HG02852 (cell line): ENCODE measurements at regions not wholly inside any gene's neighbourhood (a gene's known extent, or its start where the extent isn't known, plus 50 kb on each side); places are given as distances from the start of the nearest gene placed in this dataset.

ENCODE experiments used
- ATAC-seq: cut with Tn5 transposase; IDR thresholded peaks from one replicate; pipeline ENCODE4 v1.9.1; 2021; ENCODE audit warnings: mild to moderate bottlenecking, moderate library complexity; ENCODE audit not compliant: unreplicated experiment

DNA sequence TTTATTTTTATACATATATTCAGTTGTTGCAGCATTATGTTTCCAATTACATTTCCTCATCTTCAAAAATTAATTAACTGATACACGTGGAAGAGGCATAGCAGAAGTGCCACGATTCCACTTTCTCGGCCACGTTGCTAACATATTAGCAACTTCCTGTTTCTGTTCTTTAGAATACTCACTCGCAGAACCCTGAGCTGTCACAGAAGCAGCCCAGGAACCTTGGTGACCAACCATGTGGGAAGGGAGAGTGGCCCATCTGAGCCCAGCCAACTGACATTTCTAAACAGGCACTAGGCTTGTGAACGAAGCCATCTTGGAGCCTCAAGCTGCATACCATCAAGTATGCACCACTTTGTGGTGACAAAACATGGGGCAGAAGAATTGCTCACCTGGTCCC is 350.1 kb downstream of the CBLN2 start:
- ATAC-seq: no peak

DNA sequence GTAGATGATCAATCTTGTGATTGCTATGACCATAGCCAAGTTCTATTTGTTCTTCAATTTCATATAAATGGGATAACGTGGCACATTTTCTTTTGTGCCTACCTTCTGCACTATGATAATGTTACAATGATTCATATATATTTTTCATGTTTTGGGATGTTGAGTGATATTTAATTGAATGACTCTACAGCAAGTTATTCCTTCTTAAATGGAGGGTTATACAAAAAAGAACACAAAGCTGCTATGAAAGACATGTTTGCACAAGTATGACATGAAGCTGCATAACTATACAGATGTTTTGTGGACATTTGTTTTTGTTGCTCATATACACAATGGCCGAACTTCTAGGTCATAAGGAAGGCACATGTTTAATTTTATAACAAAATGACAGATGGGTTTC is 356.2 kb downstream of the CBLN2 start:
- ATAC-seq: no peak

- peak; percentile 96 for ATAC-seq
Measured at GRCh38 chr18:72181241-72181764, 362.8 kb downstream of the CBLN2 start.

DNA sequence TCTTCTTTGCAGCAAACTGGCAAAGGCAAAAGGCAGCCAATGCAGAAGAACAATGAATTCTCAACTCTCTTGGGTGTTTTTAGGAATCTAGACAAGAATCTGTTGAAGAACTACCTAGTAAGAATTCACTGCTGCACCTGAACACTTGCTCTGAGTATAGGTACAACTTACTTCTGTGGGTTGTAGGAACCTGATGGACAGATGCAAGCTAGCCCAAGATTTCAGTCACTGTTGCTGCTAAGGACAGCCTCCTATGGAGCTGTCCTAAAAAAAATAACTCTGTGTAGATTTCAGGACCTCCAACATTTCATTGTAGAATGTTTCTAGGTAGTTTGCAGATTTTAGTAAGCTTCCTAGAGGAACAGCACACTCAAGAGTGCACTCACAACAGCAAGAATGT is 363.5 kb downstream of the CBLN2 start:
- no peak for ATAC-seq

DNA sequence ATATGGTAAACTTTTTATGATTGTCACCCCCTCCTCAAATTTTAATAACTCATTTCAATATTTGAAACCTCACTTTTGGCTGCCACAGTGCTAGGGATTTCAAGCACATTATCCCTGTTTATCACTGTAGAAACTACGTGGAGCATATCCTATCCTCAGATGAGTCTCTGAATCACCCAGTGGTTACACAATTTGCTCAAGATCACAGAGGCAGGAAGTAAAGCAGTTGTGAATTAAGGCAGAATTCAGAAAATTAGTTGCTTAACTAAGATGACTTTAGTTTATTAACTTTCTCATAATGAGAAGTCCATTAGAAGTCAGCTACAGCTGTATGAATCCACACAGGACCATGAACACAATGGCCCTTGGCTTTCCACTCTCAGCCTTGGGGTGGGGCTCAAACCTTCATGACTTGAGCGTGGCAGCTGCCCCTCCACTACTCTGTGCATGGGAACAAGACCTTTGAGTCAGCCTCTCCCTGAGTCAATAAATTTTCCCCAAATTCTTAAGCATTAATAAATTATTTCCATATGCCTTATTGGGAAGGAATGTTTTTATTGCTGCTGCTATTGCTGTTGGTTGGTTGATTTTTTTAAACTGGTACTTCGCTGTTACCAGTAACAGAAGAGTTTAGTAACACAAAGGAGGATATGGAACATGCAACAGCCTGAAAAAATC is 369.0 kb downstream of the CBLN2 start:
- no peak for ATAC-seq

GRCh38 chr18:72171596-72171995 is 372.5 kb downstream of the CBLN2 start:
- ATAC-seq: no peak

DNA sequence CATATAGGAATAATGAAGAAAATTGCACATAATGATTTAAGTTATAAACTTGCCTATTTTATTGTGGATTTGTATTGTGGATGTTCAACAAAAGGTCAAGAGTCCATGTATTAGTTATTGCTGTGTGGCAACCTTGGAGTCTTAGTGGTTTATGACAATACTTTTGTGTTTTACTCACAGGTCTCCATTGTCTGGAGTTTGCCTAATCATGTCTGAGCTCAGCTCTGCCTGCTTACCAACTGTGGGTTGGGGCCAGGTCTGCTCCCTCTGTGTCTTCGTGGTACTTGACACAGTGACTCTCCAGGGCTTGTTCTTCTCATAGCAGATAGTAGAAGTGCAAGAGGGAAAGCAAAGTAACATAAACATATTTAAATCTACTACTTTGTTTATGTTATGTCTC is 382.5 kb downstream of the CBLN2 start:
- no peak for ATAC-seq

DNA sequence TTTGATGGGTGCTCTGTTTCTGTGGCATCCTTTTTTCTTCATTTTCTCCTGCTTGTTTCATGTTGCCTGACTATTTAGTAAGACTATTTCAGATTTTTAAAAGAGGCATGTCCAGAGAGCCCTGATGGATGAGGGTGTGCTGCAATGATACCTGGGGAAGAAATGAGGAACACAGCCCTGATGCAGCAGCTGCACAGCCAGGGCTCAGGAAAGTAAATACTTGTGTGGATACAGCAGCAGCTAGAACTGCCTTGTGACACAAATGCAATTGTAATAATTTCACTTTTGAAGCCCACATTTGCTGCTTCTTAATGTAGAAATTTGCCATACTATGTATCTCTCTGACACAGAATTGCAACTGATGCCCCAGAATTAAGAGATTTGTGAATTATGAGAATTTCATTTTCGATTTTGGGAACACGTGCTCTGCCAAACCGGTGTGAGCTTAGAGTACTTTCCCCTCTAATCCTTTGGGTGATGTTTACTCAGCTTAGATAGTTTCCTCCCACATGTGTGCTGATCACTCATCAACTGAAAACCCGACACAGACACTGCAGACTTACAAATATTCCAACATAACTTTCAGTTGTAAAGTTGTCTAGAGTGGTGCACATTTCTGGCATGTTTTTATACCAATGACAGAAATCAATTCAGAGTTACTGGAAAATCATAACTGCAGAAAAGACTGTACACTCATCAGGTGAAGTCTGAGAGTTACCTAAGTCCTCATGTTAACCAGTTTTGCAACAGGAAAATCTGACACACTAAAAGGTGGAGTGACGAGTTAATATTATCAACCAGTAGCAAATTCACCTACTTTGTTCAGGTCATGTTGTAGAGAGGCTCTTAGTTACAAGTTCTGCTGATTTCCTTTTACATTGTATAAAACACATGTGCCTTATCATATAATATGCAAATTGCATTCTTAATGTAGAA is 383.4 kb downstream of the CBLN2 start:
- ATAC-seq: peak; percentile 89

- no peak for ATAC-seq
Measured at GRCh38 chr18:72155327-72155726, 388.8 kb downstream of the CBLN2 start.

GRCh38 chr18:72154926-72155325 is 389.2 kb downstream of the CBLN2 start:
- ATAC-seq: no peak

GRCh38 chr18:72152935-72153334 is 391.2 kb downstream of the CBLN2 start:
- no peak for ATAC-seq

GRCh38 chr18:72147830-72148229 is 396.3 kb downstream of the CBLN2 start:
- no peak for ATAC-seq

GRCh38 chr18:72140007-72140406 is 404.1 kb downstream of the CBLN2 start:
- no peak for ATAC-seq

DNA sequence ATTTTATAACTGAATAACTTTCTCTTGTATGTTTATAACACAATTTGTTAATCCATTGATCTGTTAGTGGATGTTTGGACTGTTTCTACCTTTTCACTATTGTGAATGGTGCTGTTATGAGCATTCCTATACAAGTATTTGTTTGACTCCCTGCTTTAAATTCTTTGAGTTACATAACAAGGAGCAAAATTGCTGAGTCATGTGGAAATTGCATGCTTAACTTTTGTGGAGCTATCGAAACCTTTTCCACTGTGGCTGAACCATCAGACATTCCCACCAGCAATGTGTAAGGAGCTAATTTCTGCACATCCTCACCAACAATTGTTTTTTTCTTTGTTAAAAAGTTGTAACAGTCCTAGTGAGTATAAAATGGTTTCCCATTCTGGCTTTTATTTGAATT is 415.5 kb downstream of the CBLN2 start:
- no peak for ATAC-seq

DNA sequence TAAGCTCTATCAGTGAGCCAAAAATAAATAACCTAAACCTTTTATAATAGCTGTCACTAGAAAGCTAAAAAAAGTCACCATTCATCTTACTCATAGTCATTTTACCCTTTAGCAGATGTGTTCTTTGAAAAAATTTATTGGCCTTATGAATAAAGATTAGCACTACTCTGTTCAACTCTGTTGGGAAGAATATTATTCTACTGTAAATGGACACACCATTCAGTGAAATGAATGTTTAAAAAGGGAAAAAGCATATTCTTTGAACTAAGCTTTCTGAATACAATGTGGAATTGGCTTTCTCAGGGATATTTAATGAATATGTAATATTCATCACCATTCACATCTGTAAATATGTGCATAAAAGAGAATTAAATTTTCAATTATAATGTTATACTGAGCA is 422.0 kb downstream of the CBLN2 start:
- ATAC-seq: no peak

GRCh38 chr18:72119082-72119481 is 425.1 kb downstream of the CBLN2 start:
- ATAC-seq: no peak

DNA sequence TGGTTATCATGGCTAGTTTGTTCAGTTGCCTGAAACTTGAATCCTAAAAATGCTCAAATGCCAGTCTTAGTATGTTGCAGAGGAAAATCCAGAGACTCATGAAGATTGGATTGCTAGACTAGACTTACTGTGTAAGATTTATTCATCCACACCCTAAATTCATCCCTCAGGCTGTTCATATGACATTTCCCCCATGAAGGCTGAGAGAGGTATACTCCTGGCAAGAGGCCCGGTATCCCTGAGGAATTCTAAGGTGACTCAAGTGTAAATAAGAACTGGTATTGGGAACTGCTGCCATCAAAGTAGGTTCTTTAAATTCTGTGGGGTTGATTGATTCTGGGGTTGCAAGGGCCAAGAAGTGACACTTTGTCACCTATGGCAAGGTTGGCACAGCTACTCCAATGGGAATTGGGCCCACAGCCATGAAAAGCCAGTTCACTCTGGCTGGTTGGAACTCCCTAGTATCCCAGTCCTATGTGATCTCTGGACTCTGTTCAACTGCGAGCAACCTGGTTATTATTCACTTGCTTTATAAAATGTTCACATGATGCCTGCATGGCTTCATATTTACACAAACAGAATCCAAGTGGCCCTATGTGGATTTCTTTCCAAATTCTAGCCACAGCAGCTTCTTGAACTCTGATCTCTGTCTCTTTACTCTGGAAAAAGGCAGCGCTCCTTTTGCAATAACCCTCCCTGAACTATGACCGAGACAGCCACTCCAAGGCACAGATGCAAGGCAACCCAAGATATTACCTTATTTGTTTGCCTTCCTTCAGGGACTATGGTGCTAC is 429.1 kb downstream of the CBLN2 start:
- no peak for ATAC-seq

DNA sequence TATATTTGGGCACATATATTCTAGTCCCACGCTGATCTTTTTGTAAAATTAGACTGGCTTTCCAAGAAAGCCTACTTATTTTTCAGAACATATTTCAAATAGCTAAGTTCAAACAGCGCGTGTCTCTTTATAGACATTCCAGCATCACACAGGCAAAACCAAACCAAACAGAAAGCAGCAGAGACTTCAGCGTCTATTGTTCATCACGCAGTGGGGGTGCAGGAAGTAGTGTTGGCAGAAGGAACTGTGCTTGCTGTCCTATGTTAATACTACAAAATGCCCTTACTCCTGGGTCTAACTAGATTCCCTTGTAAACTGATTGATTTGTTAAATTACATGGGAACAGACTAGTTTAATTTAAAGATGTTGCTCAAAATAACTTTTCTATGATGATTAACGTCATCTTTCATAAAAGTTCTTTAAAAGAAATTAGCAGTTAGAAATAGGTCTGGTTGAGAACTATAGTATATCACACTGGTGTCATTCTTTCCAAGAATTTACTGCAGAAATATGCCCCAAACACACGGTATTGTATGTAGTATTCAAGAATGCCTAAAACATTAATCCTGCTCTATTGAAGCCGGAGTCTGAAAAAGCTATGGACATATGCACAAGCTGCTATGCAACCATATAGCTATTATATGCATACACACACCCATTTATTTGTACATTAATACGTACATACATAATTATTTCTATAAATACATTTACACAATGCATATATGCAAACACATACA is 436.3 kb downstream of the CBLN2 start:
- no peak for ATAC-seq

- ATAC-seq: no peak
Measured at GRCh38 chr18:72104851-72105250, 439.3 kb downstream of the CBLN2 start.

DNA sequence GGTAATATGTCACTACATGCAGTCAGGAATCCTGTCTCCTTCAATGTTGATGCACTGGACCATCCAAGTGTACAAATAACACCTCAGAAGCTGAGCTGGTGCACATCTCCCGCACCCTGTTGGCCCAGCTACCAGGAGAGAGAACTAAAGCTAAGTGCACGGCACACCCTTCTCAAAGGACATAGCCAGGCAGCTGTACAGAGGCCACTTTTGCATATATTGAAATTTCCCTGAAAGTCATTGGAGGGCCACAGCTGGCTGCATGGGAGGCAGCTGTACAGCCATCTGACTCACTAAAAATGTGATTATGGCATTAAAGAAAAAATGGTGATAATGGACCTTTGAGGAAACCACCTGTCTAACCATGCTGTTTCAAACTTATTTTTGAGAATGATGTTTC is 441.7 kb downstream of the CBLN2 start:
- no peak for ATAC-seq
